Activated T-cell treated with anti-CD3 and anti-CD28 coated beads for 48 hours (primary cell): ENCODE measurements at regions not wholly inside any gene's neighbourhood (a gene's known extent, or its start where the extent isn't known, plus 50 kb on each side); places are given as distances from the start of the nearest gene placed in this dataset.
"Not testable (repeated sequence)": the region's sequence is repeated elsewhere in the genome, so short reads cannot be mapped to it uniquely, and the experiment has no call there.

Experiments used
- DNase-seq: peaks from one replicate; pipeline ENCODE4 v3.0.0-alpha.2; 2020; ENCODE audit warnings: low read depth

DNA sequence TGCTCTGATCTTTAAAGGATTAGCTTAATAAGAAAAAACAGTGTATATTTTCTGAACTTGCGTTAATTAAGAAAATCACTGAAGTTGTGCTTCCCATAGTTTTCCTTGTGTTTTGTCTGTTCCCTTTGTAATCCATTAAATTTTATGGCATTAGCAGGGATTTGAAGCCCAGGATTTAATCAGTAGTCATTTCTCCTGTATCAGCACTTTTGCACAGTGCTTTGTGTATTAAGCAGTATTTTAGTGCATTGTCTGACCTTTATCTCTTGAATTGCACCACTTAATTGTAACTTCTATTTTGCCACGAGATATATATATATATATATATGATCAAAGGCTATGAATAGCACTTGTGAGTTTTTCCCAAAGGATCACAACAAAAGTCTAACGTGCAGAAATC, 133.7 kb downstream of the S1PR1 start:
- no peak for DNase-seq

DNA sequence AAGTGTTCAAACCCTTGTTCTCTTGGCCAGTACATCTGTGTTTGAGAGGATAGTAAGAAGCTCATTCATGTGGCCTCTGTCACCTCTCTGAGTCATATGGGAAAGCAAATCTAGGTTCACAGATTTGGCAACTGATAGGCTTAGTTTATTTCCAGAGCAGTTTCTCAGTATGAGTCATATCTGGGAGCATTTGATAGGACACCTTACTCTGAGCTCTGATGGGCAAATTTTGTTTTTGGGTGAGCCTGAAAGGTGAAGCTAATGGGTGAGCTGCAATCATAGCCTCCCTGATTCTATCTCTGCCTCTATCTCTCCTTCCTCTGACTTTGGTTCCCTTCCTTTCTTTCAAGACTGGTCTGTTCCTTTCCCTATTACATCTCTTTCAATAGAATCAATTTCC, 134.4 kb downstream of the S1PR1 start:
- DNase-seq: no peak

DNA sequence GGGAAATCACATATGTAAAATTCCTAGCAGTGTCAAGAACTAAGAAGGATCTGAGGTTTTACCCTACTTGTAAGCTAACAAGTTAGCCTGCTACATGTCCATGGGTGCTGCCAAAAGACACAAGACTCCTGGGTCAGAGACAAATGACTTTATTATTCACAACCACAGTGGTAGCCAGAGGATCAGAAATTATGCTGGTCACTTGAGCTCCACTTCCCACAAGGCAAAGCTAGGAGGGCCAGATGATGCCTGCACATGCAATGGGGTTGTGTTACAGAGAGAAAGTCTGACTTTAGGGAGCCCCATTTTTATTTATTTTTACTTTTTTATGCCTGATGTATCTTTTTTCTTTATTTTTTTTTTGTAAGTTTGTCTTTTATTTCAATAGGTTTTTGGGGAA, 136.8 kb downstream of the S1PR1 start:
- no peak for DNase-seq

DNA sequence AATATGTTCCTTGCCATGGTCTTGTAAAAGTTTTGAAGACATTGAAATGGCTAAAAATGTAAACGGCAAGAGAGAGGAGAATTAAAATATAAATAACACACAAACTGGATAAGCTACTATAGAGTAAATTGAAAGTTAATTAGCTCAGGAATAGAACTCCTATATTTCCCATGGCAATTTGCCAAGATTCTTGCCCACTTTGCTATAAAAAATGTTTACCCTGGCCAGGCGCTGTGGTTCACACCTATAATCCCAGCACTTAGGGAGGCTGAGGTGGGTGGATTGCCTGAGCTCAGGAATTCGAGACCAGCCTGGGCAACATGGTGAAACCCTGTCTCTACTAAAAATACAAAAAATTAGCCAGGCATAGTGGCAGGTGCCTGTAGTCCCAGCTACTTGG, 138.6 kb downstream of the S1PR1 start:
- not testable (repeated sequence) for DNase-seq

DNA sequence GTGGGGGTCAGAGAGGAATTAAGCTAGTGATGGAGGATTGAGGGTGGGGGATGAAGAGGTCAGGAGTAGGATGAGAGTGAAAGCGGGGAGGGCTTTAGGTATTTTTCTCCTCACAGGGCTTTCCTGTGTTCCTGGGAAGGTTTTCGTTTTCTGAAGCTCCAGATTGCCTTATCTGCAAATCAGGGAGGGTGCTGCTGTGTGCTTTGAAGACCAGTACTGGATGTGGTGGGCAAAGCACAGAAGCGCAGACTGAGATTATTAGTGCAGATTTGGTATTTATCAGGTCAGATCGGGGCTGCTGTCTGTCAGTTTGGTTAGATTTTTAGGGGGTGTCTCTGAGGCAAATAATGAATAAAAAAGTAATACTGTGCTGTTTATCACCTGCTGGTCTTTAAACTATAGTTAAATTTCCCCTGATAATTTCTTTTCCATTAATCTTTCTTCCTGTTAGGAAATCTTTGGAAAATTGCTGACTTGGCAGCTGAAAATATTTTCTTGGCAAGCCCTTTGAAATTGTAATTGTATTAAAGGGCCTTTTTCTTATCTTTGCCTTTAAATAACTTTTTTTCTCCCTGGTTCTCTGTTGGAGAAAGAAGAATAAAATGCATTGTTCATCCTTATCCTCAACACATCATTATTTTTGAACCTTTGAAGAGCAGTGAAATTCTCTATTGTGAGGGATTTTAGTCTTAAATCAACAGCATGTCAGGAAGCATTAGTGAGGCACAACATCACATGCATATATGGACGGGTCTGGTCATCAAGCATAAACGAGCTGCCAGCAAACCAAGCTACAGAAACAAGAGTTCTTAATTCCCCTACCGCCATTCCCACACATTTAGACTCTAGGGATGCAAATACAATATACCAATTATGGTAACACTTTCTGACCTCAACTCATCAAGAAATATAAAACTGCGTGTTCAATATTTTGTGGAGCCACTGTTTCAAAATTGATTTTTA, 139.6 kb downstream of the S1PR1 start:
- no peak for DNase-seq

DNA sequence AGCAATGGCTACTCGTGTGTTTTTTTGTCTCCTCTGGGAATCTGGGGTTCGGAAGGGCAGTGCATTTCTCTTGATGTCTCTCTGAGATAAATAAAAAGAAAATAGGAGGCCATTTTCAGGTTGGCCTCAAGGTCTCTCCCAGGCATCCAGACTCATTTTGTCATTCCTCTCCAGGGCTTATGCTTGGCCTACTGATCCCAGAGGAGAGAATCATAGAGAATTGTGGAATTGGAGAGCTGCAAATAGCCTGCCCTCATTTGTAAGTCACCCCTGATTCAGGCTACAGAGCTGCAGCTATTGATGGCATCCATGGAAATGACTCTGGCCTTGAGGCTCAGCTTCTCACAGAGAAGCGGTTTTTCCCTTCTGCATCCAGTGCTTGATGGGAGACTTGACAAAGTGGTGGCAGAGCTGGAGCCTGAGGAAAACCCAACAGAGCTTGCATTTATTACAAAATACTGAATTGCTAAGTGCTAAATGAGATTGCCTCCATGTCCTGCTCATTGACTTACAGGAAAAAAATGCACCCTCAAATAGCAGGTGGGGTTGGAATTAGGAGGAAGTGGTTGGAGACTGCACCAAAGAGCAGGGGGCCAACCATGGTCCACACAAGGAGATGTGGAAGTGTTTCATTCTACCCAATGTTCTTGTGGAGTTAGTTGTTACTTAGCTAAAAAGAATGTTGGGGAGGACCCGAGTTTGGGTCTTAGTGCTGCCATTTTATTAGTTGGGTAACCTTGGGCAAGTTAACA, 140.4 kb downstream of the S1PR1 start:
- no peak for DNase-seq

DNA sequence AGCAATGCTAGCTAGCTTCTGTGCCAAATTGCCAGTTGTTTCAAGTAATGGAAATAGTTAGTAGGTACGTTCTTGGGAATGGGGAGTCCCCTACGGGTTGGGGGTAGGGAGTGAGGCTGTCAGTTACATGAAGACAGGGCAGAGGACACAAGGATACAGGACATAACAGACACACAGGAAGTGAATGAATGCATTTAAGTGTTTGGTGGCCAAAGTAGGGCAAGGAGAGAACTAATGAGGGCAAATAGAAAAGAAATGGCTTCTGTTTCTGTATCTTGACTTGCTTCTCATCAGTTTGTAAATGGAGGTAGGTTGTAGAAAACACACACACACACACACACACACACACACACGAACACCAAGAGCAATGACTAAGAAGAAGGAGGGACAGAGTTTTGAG, 142.2 kb downstream of the S1PR1 start:
- no peak for DNase-seq

DNA sequence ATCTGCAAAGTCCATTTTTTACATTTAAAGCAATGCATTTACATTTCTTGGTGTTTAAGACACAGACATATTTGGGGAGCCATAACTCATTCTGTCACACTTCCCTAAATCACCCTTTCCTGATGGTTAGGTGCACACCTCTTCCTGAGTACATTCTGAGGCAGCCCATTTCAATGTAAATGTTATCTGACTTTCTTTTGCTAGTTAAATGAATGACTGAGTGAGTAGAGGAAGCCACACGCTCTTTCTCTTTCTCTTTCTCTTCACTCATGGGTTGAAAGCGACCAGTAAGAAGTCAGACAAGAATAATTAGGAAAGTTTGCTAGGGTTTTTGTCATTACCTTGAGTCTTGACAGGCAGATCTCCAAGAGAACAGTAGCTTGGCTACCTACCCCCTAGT, 143.1 kb downstream of the S1PR1 start:
- no peak for DNase-seq

DNA sequence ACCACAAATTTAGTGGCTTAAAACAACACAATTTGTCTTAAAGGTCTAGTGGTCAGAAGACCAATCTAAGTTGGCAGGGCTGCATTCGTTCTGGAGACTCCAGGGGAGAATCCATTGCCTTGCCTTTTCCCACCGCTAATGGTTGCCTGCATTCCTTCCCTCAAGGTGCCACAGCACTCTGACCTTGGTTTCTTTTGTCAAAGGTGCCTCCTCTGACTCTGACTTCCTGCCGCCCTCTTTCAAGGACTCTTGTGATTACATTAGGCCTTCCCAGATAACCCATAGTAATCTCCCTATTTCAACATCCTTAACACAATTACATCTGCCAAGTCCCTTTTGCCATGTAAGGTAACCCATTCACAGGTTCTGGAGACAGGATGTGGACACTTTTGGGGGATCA, 145.3 kb downstream of the S1PR1 start:
- DNase-seq: no peak

DNA sequence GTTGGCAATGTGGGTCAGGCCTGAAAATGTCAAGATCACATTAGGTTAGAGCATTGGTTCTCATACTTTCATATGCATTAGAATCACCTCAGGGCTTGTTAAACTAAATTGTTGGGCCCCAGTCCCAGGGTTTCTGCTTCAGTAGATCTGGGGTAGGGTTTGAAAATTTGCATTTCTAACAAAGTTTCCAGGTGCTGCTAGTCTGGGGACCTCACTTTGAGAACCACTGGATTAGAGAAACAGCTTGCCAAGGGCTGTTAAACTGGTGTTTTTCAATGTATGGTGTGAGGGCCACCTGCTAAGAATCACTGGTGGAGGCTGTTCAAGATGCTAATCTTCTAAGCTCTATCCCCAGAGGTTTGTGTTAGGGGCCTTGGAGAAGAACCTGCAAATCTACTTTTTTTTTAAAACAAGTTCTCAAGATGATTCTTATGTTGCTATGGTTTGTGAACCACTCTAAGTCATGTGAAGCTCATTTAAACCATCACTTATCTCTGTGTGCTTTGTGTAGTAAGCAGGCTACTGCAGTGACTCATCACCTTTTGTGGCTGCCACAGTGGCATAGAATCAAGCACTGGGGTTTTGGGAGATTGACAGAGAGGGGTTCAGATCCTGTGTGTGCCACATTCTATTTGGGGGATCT, 152.2 kb downstream of the S1PR1 start:
- no peak for DNase-seq

DNA sequence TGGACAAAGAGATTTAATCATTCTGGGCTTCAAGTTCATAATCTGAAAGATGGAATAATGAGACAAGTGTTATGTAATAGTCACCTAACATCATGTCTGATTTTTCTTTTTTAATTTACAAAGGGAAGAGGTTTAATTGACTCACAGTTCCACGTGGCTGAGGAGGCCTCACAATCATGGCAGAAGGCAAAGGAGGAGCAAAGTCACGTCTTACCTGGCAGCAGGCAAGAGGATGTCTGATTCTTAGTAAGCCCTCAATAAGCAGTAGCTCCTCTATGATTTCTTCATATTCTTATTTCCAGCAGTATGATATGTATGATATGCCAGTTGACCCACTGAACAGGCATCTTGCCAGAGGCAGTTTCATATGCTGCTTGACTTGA, 152.7 kb downstream of the S1PR1 start:
- no peak for DNase-seq

DNA sequence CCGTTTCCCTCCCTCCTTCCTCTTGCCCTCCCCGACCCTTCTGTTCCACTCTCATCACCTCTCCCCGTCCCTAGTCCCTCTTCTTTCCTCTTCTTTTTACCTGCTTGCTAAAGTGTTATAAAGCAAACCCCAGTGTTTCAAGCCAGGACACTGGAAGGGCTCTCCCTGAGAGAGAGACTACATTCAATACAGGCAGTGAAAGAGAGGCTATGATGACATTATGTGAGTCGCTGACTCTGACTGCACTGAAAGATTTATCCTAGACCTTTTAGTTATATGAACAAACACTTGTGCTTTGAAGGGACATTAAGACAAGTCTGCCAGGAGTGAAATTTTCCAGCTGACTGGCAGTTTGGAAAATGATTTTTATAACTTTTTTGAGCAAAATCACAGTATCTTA, 155.7 kb downstream of the S1PR1 start:
- no peak for DNase-seq

DNA sequence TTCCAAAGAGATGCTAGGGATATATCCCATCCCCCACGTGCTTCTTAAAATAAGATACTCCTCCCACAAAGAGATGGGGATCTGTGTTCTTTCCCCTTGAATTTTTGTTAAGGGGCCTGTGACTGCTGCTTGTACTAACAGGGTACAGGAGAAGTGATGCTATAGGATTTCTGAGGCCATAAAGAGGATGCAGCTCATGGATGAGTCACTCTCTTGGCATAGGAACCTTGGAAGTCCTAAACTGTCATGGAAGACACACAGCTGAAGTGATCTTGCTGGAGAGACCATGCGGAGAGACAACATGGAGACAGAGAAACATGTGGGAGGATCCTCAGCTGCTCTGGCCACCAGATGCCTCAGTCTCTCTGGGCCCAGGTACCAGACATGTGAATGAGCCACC, 157.2 kb downstream of the S1PR1 start:
- DNase-seq: no peak

DNA sequence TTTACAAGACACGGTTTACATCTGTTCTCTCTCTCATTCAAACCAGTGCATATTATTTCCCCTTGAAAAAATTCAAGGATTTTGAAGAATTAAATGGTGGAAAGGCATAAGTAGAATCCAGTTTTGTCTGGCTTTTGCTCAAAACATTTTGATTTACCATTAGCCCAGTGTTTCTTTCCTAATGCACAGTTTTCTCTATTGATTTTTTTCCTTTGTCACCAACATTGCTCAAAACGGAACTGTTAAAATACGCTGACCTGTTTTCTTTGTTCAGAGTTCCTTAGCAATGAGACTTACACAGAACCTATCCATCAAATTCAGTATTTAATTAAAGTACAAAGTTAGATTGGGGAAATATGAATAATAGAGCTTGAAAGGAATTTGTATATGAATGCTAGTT, 162.4 kb downstream of the S1PR1 start:
- DNase-seq: no peak

DNA sequence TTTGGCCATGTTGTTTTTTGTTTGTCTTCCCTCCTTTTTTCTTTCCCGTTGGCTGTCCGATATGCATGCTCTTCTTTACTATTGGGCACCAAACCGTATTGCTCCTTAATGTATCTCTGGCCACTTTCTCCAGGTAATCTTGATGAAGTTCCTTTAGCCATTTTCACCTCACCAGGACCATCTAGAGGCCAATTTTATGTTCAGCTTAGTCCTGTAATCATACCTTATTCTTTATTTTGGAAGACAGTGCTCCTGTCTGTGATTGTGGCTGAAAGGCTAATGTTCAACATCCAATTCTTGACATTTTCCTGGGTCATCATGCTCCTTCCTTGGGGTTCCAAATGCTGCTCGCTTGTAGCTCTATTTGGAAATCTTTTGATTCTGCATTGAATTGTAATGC, 169.5 kb downstream of the S1PR1 start:
- DNase-seq: no peak

DNA sequence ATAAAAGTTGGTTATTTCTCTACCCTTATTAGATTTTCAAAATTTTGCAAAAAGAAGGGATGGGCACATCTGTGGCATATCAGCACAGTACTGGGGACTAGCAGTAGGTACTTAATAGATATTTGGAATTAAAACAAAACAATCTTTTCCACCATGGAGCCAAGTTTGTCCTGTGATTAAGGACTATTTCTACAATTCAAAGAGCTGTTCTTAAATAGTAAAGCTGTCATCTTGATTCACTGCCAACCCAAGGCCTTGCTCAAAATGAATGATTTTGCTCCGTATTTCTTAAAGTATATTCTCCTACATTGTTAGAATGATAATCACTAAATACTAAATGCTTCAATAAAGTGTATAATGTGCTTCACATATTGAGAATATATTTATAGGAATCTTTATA, 169.9 kb downstream of the S1PR1 start:
- DNase-seq: no peak

DNA sequence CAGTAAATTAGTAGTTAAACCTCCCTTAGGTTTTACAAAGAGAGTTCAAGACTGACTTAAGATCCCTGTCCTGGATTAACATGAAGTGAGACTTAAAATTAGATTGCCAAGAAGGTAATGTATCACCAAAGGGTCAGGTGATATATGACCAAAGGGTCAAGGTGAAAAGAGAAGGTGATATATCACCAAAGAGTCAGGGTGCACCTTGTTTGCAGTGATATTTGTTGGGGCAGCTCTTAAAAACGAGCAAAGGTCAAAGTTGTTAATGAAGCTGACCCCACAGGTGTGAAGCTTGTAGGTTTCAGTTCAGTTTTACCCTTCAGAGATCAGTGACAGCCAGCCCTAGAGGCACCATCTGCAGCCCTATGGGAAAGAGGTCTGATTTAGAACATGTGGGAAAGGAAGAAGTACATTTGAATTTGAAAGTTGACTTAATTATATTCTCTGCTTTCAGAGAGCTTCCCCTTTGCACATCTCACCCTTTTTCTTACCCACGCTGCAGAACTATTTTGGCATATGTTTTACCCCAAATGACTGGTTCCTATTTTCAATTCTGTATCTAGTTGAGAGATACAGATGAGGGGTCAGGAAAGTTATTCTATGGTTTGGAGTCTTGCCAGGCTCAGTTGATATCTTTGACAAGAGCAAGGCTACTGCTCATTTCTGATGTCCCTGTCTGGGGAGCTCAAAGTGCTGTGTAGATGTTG, 170.8 kb downstream of the S1PR1 start:
- no peak for DNase-seq

DNA sequence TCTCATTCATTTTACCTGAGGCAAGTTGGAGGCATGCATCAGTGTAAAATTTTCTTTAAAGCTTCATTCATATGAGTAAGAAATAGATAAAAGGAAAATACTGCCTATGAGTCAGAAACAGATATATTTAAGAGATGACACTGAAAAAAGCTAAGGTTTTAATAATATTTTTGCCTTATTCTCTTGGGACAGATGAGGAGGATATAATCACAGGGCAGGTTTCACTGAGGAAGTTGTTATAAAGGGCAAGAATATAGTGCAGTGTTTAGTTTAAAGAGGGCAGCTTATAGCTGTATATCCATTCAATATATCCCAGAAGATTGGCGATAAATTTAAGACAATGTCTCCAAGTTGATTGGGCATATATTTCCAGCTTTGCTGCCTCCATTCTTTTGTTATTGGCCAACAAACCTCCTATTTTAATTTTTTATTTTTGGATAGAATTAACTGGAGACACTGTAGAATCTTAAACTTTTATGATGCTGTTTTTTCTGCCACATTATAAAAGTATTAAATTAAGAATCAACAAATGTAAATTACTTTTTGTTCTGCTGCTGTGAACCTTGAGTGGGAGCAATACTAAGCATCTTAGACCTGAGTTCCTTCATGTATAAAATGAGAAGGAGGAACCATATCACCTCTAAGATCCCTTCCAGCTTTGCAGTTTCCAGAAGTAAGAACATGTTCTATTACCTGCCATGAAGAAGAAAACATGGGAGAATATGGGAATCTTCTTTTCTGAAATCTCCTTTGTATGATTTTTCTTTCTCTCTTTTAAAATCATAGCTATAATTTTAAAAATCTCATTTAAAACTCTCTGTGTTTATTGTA, 171.6 kb downstream of the S1PR1 start:
- DNase-seq: no peak

DNA sequence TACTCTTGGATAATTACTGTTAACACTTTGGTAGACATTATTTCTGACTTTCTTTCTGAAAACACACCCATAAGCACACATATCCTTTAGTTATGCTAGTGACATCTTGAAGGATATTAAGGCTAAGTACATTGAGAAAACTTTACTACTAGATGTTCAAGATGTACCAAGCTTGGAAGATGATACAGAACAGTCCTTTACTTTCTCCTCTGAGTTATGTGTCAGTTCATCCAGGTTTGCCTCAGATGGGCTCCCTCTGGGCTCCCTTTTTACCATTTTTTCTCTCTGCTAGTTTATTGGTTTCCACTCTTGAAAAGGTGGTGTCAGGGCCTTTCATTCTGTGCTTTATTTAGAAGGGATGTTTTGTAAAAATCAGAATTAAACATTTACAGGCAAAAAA, 172.3 kb downstream of the S1PR1 start:
- DNase-seq: no peak

DNA sequence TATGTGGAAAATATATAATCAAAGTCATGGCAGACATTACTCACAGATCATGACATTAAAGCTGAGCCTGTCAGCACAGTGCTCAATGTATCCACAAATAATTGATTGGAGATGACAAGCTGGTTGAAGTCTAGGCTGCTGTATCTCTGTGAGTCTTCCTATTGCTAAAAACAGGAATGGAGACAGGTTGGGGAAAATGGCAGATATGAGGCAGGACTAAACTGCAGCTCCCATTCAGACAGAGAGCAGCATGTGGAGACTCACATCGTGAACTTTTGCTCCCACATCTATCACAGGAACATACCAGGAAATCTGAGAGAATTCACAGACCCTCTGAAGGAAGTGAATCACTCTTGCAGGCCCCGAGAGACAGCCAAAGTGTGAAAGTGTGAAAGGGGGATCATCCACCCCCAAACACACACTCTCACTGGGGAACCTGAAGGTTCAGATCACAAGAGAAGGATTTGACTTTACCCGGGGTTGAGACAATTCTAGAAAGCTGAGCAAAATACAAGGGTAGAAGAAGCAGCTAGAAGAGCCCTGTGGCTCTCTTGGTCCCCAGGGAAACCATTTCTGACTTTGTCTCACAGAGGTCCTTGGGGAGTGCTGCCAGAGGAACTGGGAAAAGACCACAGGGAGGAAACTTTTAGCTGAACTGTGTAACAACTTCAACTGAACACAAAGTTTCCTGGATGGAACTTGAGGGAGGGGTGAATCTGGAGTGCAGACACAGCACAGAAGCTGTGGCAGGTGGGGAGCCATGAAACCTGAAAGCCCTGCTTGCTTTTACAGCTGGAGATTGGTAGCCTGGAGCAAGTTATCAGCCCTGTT, 173.4 kb downstream of the S1PR1 start:
- DNase-seq: no peak

DNA sequence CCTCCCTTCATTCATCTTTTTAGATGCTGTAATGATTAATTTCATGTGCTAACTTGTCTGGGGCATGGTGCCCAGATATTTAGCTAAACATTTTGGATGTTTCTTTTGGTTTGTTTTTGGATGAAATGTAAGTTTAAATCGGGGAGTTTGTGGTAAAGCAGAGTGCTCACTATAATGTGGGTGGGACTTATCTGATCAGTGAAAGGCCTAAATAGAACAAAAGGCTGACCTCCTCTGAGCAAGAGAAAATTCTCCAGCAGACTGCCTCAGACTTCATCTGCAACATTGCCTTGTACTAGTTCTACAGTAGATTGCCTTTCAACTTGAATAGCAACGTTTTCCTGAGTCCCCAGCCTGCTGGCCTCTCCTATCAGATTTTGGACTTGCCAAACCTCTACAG, 183.6 kb downstream of the S1PR1 start:
- no peak for DNase-seq
